Large intestine (tissue), 3 donors: ENCODE measurements at regions not wholly inside any gene's neighbourhood (a gene's known extent, or its start where the extent isn't known, plus 50 kb on each side); places are given as distances from the start of the nearest gene placed in this dataset.

Source experiments
- DNase-seq, 2 donors: peaks; one replicate each; pipeline versions ENCODE4 v3.0.0 to v3.0.0-alpha.2; 2013
- H3K27ac ChIP-seq: one replicate; pipeline ENCODE4 v1.5.1; 2013; ENCODE audit warnings: low read length
- H3K27me3 ChIP-seq: 2 replicates; pipeline ENCODE4 v1.6.1; 2013; ENCODE audit warnings: low read length; ENCODE audit not compliant: control insufficient read depth, insufficient read depth
- H3K36me3 ChIP-seq: 2 replicates; pipeline ENCODE4 v1.6.1; 2013; ENCODE audit warnings: low read length; ENCODE audit not compliant: control insufficient read depth, insufficient read depth
- H3K4me1 ChIP-seq: one replicate; pipeline ENCODE4 v1.6.1; 2013; ENCODE audit warnings: low read length; ENCODE audit not compliant: control insufficient read depth, insufficient read depth
- H3K4me3 ChIP-seq: one replicate; pipeline ENCODE4 v1.5.1; 2013; ENCODE audit warnings: low read length
- H3K9me3 ChIP-seq: one replicate; pipeline ENCODE4 v1.6.1; 2013; ENCODE audit warnings: mild to moderate bottlenecking, low read depth, low read length, moderate library complexity; ENCODE audit not compliant: control insufficient read depth
- WGBS: methylation state at CpG from one replicate; pipeline ENCODE4 v1.1.5; 2013; ENCODE audit warnings: low lambda C conversion rate; ENCODE audit not compliant: insufficient coverage; 5-methylcytosine and 5-hydroxymethylcytosine counted together

DNA sequence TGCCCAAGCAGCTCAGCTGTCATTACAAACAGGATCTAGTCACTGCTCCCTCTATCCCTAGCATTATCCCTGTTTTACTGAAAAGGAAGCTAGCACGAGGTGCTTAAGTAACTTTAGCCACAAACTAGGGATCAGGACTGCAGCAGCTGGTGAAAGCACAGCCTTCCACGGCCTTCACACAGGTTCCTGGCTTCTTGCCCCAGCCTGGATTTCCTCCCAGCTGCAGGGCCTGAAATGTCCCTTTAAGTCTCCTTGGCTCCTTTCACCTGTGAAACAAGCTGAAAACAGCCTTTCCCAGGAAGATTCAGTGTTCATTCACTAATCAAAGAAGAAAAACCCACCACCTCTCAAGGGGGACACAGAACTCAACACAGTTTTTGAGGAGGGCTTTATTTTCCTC lies 754.5 kb downstream of the DIAPH3 start:
- Histone ChIP-seq H3K4me1 (no peaks in the 10 kb centered on the region), H3K9me3 (peaks cover 2% of the 10 kb centered on the region), H3K27me3 (no peaks in the 10 kb centered on the region), H3K4me3 (no peak overlapping the region), H3K36me3 (no peaks in the 10 kb centered on the region), H3K27ac (no peak overlapping the region)
- peak in 1 of 2 donors; percentile 7 for DNase-seq
- no CpG with 5 or more reads among the region's 2 CpGs for WGBS

DNA sequence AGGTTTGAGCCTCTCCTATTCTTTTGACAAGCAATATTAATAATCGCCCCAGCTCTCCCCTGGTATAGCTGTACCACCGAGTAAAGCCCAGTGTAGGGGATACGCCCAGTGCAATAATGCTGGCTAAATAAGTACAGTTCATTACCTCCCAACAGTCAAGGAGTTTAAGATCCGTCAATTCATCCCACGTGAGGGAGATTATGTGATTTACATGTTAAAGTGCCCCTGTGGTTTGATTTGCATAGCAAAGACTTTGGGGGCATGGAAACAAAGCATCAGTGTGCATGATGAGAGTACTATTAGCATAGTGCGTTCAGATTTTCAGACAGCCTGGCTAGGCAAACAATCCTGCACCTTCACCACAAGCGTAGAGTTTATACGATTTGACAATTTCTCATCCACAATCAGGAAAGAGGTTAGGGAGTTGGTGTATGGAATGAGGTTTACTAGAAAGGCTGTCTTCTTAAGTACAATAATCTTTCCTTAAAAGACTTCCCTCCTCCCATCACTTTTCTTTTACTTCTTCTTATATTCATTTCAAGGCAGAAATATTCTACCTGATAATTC lies 754.0 kb downstream of the DIAPH3 start:
- Histone ChIP-seq H3K9me3 (peaks cover 2% of the 10 kb centered on the region), H3K27ac (no peak overlapping the region), H3K27me3 (no peaks in the 10 kb centered on the region), H3K4me3 (no peak overlapping the region), H3K36me3 (no peaks in the 10 kb centered on the region), H3K4me1 (no peaks in the 10 kb centered on the region)
- no peak for DNase-seq
- 40% methylated on average over 1 of the region's 8 CpGs for WGBS

DNA sequence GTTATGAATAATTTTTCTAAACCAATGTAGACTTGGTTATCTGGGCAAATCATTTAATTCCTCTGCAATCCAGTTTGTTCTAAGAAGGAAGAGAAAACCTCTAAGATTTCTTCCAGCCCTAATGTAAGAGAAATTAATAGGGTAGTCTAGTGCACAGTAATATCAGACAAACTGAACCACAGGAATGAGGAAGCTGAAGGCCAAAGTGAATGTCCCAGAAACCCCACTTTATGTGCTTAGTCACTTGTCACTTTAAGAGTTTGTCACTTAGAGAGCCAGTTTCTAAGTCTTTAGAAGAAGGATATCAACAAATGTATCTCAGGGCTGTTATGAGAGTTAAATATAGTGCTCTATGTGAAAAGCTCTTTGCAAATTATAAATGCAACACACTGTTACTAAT lies 750.6 kb downstream of the DIAPH3 start:
- no peak overlapping the region for H3K4me3 ChIP-seq
- no peak for DNase-seq
- no peak overlapping the region for H3K27ac ChIP-seq
- no peaks in the 10 kb centered on the region for H3K4me1 ChIP-seq
- no peaks in the 10 kb centered on the region for H3K27me3 ChIP-seq
- no peaks in the 10 kb centered on the region for H3K9me3 ChIP-seq
- H3K36me3 ChIP-seq: no peaks in the 10 kb centered on the region

DNA sequence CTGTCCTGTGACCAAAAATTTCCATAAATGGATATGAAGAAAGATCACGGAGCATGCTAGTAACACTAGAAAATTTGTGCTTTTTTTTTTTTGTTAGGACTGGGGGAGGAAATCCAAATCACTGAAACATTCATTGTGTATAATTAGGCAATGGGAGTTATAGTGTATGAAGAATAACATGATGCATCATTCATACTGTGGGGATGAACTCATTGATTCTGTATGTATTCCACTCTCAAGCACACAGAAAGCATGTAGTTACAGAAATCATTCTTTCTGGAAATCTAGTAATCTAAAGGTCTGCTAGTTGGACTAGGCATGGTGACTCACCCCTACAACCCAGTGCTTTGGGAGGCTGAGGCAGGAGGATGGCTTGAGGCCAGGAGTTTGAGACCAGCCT lies 749.7 kb downstream of the DIAPH3 start:
- WGBS: 100% methylated on average over 1 of the region's 1 CpG
- no peaks in the 10 kb centered on the region for H3K9me3 ChIP-seq
- H3K36me3 ChIP-seq: no peaks in the 10 kb centered on the region
- no peaks in the 10 kb centered on the region for H3K27me3 ChIP-seq
- H3K4me1 ChIP-seq: no peaks in the 10 kb centered on the region
- H3K27ac ChIP-seq: no peak overlapping the region
- DNase-seq: no peak
- H3K4me3 ChIP-seq: no peak overlapping the region

DNA sequence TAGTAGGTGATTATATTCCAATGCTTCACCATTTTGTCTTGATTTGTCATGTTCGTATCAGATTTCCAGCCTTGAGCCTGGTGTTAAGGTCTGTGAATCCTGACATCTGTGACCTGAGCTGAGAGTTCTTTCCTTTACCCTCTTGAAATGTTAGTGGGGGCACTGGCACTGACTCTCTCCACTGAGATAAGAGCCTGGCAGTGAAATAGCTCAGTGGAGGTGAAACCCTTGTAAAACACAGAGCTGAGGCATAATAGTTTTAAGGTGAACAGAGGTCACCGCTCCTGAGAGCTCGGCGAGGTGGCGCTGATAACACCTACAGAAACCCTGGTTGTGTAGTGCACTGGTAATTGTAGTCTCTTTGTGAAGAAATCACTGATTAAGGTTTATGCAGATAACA lies 748.2 kb downstream of the DIAPH3 start:
- WGBS: no CpG with 5 or more reads among the region's 5 CpGs
- no peaks in the 10 kb centered on the region for H3K36me3 ChIP-seq

DNA sequence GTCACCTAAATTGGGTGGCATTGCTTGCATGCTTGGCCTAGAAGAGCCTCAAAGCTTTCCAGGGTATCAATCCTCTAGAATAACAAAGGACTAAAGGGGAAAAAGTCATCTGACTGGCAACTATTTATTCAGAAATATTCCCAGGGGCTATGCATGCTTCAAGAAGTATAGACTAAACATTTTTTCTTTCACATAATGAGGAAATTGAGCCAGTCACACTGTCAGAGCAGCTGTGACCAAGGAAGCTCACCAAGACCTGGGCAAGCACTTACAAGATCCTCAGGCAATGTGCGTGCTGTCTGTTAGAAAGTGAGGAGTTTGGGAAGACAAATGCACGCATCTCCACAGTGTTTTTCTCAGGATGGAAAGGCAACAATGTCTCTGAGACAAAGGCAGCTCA lies 747.2 kb downstream of the DIAPH3 start:
- DNase-seq: no peak
- H3K36me3 ChIP-seq: no peaks in the 10 kb centered on the region
- no peak overlapping the region for H3K4me3 ChIP-seq
- no peak overlapping the region for H3K27ac ChIP-seq
- no CpG with 5 or more reads among the region's 2 CpGs for WGBS
- H3K4me1 ChIP-seq: no peaks in the 10 kb centered on the region
- no peaks in the 10 kb centered on the region for H3K27me3 ChIP-seq
- no peaks in the 10 kb centered on the region for H3K9me3 ChIP-seq

More for the DNA sequence above, 748.2 kb downstream of the DIAPH3 start:
- Histone ChIP-seq H3K4me3 (no peak overlapping the region), H3K27me3 (no peaks in the 10 kb centered on the region), H3K9me3 (no peaks in the 10 kb centered on the region), H3K27ac (no peak overlapping the region), H3K4me1 (no peaks in the 10 kb centered on the region)
- peak in 1 of 2 donors; percentile 8 for DNase-seq

DNA sequence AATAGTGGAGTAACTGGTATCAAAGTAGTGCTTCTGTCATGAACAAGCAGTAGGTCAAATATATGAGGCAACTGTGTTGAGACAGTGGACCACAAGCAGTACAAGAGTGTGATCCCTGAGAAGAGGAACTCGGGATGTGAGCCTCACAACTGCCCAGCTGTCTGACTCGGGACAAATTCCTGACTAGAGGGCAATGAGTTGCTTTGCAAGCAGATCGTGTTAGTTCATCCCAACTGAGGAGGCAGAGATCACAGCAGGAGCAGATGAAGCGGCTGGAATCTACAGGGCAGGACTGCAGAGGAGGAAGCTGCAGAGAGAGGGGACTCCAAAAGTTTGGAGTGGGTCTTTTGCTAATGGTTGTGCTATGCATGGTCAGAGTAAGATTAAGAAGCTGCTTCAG lies 741.1 kb downstream of the DIAPH3 start:
- Histone ChIP-seq H3K27me3 (no peaks in the 10 kb centered on the region), H3K4me3 (no peak overlapping the region), H3K36me3 (no peaks in the 10 kb centered on the region), H3K4me1 (no peaks in the 10 kb centered on the region), H3K27ac (no peak overlapping the region), H3K9me3 (no peaks in the 10 kb centered on the region)
- 20% methylated on average over 1 of the region's 4 CpGs for WGBS
- no peak for DNase-seq

DNA sequence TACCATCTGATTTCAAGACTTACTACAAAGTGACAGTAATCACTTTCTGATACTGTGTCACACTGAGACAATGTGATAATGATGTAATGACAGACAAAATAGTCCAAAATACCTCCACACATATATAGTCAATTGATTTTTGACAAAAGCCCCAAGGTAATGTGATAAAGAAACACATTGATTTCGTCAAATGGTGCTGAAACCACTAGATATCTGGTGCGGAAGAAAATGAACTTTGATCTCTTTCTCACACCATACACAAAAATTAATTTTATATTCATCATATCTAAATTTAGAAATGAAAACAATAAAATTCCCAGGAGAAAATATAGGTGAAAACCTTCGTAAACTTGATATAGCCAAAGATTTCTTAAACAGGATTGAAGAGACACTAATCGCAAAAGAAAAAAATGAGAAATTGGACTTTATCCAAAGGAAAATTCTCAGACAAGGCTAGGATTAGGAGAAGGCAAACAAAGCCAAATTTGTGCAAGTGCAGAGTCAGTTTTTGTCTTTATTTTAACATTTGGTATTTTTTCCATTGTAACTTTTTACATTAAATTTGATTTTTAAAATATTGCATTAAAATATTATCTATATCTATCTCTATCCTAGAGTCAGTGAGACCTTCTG lies 739.9 kb downstream of the DIAPH3 start:
- Histone ChIP-seq H3K36me3 (no peaks in the 10 kb centered on the region), H3K9me3 (no peaks in the 10 kb centered on the region), H3K4me3 (no peak overlapping the region), H3K4me1 (no peaks in the 10 kb centered on the region), H3K27me3 (no peaks in the 10 kb centered on the region), H3K27ac (no peak overlapping the region)
- 100% methylated on average over 2 of the region's 4 CpGs for whole genome bisulfite sequencing
- no peak for DNase-seq

DNA sequence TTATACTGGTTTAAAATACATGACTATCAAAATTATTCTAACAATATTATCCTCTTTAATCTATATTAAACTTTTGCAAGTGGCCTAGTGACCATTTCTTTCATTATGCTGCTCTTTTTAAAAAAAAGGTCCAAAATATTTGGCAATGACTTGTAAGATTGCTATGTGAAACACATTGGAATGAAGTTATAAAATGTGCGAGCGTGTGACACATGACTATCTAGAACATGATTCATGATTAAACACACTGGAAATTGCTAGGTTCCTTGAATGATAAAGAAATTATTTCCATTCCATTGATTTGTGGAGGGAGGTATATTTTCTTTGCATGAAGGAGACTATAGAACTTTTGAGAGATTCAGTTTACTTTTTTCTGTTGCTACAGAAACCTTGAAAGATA lies 739.1 kb downstream of the DIAPH3 start:
- no peaks in the 10 kb centered on the region for H3K9me3 ChIP-seq
- no peaks in the 10 kb centered on the region for H3K36me3 ChIP-seq
- H3K27me3 ChIP-seq: no peaks in the 10 kb centered on the region
- 75% methylated on average over 2 of the region's 2 CpGs for WGBS
- H3K4me1 ChIP-seq: no peaks in the 10 kb centered on the region
- H3K4me3 ChIP-seq: no peak overlapping the region
- no peak overlapping the region for H3K27ac ChIP-seq
- DNase-seq: no peak

DNA sequence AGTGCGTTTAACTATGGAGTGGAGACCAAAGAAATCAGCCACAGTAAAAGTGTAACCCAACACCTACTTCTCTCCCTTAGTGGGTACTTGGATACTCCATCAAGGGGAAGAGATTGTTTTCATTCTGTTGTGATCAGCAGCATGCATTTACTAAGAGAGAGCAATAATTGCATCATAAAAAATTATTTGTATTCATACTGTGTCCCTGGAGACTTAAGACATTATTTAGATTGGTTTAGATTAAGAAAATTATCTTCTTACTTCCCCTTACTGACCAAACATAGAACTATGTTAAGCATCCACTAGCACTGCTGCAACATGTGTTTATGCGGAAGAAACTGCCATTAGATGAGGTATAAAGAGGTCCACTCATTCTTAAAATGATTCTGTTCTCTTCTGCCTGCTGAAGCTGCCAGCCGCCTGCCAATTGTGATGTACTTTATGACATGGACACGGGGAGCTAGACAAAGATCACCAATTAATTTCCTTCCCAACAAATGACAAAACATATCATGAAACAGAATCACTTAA lies 738.5 kb downstream of the DIAPH3 start:
- WGBS: no CpG with 5 or more reads among the region's 4 CpGs
- DNase-seq: no peak
- Histone ChIP-seq H3K36me3 (no peaks in the 10 kb centered on the region), H3K27me3 (no peaks in the 10 kb centered on the region), H3K27ac (no peak overlapping the region), H3K9me3 (no peaks in the 10 kb centered on the region), H3K4me1 (no peaks in the 10 kb centered on the region), H3K4me3 (no peak overlapping the region)

DNA sequence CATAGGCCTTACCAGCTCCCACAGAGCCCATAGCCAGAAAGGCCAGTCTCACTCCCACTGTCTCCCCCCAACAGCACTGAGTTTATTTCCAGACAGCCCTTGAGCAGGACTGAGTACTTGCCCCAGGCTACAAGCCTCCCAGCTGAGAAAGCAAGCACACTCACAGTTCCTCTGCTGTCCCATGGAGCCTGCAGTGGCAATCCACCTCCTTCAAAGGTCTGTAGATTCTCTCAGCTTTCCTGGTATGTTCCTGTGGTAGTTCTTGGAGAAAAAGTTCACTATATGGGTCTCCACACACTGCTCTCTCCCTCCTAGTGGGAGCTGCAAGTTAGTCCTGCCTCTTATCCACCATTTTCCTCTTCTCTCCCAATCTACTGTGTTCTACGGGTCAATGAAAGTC lies 728.7 kb downstream of the DIAPH3 start:
- no peak overlapping the region for H3K27ac ChIP-seq
- no peaks in the 10 kb centered on the region for H3K36me3 ChIP-seq
- no peaks in the 10 kb centered on the region for H3K27me3 ChIP-seq
- no CpG with 5 or more reads among the region's 1 CpG for WGBS
- no peak overlapping the region for H3K4me3 ChIP-seq
- H3K9me3 ChIP-seq: peaks cover 3% of the 10 kb centered on the region
- no peaks in the 10 kb centered on the region for H3K4me1 ChIP-seq
- DNase-seq: no peak
